Activated T-cell treated with anti-CD3 and anti-CD28 coated beads, Interleukin-2, amount 50 U/mL, for 1 hour (primary cell): ENCODE measurements at regions not wholly inside any gene's neighbourhood (a gene's known extent, or its start where the extent isn't known, plus 50 kb on each side); places are given as distances from the start of the nearest gene placed in this dataset.
"Not testable (repeated sequence)": the region's sequence is repeated elsewhere in the genome, so short reads cannot be mapped to it uniquely, and the experiment has no call there.

Source experiments
- DNase-seq: peaks from one replicate; pipeline ENCODE4 v3.0.0-alpha.2; 2020

DNA sequence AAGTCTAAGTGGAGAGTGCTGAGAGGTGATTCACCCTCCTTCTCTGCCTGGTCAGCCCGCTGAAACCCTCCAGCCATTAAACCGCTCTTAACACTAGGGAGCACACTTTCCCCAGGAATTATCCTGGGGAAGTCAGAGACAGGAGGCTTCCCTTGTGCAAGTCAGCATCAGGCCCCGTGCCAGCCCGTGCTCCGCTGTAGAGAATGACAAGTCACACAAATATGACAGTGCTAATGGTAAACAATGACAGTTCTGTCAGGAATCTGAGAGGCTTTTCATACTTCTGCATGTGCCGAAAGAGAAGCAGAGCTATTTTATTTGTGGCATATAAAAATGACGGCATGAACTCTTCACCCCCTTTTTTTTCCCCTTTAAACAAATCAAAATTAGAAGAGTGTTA, 816.9 kb upstream of the SLC10A2 start:
- no peak for DNase-seq

DNA sequence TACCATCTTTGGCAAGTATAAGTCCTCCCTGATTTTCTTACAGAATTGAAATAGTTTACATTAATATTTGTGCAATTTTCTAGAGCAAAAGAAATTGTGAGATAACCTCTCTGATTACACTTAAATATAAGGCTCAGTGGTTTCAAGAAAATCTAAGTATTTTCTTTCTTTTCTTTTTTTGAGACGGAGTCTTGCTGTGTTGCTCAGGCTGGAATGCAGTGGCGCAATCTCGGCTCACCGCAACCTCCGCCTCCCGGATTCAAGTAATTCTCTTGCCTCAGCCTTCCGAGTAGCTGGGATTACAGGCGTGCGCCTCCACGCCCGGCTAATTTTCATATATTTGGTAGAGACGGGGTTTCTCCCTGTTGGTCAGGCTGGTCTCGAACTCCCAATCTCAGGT, 813.9 kb upstream of the SLC10A2 start:
- not testable (repeated sequence) for DNase-seq

DNA sequence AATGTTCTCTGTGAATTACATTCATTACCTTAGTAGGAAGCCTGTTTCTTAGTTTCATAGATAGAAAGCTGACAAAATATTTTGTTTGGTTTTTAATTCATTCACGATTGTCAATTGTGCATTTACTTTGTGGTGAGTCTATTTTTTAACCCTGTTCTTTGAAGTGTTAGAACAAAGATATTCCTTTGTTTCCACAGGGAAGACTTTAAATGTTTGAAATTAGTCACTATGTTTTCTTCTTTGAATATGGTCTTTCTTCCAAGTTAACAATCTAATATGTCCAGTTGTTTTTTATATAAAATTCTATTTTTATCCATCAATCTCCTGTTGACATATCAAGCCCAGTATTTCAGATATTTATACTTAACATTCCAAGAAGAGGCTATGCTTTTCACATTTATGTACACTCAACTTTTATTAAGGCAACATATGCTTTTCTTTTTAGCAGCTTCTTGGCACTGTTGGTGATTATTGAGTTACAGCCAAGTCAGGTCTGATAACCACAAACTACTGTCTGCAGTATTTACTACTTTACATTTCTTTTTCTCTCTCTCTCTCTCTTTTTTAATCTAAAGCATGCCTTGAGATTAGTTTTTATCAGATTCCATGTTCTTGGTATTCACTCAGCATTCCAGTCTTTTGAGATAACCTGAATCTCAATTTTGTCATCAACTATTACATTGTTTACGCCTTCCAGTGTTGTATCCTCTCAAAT, 812.8 kb upstream of the SLC10A2 start:
- DNase-seq = no peak

DNA sequence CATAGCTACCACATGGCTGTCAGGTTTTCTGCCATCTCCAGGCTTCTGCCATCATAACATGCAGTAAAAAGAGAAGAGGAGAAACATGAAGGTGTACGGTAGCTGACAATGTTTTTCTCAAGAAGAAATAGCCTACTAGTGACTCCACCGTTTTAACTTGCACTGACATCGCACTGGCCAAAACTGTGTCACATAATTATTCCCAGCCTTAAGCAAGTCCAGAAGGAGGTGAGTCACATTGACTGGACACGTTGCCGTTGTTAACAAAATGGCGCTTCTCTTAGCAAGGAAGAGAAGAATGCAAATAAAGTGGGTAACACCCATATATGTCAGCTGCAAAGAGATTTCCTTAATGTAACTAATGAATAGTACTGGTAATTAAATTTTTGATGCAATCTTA, 810.4 kb upstream of the SLC10A2 start:
- no peak for DNase-seq

DNA sequence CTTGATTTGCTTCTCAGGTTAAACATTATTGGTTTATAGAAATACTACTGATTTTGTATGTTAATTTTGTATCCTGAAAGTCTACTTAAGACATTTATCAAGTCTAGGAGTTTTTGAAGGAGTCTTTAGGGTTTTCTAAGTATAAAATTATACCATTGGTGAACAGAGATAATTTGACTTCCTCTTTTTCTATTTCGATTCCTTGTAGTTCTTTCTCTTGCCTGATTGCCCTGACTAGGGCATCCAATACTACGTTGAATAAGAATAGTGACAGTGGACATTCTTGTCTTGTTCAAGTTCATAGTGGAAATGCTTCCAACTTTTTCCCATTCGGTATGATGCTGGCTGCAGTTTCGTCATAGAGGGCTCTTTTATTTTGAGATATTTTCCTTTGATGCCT, 807.5 kb upstream of the SLC10A2 start:
- DNase-seq = no peak

DNA sequence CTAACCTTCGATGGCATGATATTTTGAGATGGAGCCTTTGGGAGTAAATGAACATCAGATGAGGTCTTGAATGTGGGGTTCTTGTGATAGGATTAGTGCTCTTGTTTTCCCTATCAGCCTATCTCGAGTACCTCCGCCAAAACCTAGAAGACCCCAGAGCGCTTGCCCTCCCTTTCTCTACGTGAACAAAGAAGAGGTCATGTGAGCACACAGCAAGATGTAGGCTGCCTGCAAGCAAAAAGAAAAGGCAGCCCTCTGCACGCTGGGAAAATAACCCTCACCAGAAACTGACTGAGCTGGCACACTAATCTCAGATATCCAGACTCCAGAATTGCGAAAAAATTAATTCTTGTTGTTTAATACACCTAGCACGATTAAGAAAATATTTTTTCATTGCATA, 799.8 kb upstream of the SLC10A2 start:
- DNase-seq = no peak

DNA sequence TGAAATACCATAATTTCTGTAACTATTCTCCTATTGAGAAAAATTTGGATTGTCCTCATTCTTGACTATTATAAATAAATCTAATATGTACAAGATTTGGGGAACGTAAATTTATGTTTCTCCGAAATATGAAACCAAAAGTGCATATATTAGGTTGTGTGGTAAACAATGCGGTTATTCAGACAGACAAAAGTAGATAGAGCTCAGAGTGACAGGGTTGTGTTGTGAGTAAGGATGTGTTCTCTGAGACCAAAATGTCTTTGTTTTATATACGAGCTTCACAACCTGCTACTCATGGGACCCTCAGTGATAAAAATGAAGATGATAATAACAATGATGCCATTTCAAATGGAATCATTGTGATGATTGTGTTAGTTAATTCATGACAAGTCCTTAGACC, 796.3 kb upstream of the SLC10A2 start:
- DNase-seq = no peak

DNA sequence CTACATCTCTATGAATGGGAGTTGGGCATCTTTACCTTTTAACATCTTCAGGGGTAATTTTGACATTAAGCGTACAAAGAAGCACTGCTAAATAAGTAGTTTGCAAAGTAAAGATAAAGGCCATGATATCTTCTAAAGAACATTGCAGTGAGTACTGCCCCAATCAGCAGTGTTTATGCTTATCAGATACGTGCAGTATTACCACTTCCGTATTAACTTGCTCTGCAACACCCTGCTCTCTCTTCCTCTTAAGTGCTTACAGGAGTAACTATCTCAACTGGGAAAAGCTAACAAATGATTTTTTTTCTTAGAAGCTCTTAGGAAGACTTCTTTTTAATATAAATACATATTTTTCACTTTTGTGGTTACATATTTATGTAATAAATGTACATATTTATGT, 793.7 kb upstream of the SLC10A2 start:
- no peak for DNase-seq

DNA sequence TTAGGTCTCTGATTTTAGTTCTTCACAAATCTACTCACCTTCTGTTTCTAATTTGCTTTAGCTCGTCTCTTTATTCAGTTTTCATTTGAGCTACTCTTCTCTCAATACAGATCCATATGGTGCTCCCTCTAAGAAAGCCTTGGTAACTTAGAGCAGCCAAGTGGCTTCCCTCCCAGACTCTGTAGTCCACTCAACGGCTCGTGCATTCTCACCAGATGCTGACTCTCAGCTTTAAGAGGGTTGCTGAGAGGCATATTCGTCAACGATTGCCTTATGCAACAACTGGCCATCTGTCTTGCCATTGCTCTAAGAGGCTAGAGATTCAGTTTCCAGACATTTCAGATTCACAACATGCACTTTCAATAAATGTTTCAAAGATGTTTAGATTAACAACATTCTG, 785.8 kb upstream of the SLC10A2 start:
- DNase-seq = no peak

DNA sequence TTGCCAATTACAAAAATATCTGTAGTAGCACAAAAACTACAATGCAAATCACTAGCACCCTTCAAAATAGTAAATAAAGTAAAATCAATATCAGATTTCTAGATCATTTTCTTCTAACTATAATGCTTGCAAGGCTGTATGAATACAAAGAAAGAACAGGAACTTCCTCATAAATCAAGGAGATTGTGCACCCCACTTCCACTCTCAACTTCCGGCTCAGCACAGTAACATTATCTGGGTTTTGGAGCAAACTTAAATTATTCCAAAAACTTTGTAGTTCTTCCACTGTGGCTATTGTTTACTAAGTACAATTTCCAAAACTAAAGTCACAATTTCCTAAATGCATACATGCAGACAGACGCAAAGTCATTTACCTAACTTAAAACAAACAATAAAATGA, 778.3 kb upstream of the SLC10A2 start:
- no peak for DNase-seq

DNA sequence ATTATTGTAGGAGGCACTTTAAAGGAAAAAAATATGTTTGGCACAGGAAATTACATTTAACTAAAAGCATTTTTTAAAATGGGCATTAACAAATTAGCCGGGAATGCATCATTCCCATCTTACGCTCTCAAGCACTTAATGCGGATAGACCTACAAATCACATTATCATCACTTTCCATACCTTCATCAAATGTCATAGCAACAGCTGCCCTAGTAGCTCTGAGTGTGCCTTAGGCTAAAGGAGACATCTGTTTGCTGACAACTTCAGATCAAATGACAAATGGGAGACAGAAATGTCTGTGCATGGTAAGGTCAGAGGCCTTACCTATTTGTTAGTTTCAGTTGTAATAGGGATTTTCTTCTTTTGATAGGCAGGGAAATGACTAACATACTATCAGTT, 773.2 kb upstream of the SLC10A2 start:
- no peak for DNase-seq

DNA sequence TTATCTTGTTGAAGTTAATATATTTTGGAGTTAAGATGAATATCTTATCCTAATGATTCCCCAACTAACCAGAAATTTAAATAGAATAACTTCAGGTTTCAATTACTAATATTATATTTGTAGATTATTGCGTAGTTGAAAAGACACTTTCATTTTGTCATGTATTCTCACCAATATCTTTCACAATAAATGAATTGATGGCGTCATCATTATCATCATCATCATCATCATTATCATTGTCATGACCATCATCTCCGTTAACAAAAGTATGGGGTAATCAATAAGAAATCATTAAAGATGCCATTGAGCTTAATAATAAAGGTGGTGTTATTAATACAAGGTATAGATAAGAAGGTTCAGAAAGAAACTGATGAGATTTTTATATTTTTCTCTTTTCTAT, 768.8 kb upstream of the SLC10A2 start:
- DNase-seq = no peak

DNA sequence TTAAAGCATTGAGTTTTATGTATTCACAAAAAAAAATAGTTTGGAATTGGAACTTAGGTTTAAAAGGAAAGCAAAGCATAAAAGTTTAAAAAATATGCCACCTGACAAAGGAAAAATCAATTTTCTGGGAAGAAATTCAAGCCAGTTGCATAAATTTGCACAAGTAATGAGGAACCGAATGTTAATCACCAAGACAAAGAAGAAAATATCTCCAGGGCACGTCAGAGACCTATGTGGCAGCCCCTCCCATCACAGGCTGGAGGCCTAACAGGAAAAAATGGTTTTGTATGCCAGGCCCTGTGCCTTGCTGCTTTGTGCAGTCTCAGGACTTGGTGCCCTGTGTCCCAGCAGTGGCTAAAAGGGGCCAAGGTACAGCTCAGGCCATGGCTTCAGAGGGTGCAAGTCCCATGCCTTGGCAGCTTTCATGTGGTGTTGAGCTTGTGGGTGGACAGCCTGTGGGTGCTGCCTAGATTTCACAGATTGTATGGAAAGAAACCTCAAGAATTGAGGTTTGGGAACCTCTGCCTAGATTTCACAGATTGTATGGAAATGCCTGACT, 767.2 kb upstream of the SLC10A2 start:
- no peak for DNase-seq

DNA sequence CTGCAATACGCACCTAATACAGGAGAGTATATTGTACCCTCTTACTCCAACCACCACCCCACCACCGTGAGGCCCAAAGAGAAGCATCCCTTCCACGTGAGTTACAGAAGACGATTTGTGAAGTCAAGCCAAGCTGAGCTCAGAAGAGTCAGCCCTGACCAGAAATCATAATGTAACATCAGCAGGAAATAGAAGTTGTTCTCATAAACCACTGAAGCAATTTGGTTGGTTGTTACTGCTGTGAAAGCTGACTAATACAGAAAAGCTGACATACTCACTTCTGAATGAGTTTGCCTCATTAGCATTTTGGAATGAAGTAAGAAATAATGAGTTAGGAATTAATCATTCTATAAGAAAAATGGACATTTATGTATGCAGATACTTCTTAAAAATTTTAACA, 749.4 kb upstream of the SLC10A2 start:
- no peak for DNase-seq

DNA sequence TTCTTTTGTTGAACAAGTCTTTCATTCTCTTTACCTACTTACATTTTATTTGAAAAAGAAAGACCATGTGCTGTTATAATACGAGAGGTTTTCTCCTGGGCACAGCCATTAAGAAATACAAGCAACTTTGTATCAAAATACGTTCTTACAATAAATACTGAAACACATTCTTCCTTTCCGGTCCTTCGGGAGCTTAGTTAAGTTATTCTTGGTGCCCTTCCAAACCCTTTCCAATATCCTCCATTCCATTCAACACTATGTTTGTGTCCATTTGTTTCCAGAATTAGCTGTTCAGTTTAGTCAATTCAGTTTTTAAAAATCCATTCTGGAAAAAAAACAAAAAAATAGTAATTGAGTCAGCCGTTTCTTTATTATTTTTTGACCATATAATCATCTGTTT, 746.8 kb upstream of the SLC10A2 start:
- no peak for DNase-seq

DNA sequence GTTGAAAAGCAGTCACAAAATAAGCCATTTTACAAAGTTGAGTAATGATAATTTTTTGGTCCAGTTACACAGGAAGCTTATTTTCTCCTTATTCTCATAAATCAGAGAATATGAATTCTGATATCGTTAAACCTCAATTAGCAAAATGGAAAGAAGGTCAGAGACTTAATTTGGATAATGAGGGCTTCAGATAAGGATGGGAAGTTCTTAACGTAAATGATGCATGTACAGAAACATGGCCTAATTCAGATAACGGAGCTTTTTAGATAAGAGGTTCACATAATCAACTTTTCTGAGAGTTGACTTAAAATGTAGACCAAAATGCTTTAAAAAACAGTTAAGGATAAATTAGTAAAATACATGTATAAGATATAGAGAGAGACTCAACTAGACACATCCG, 746.3 kb upstream of the SLC10A2 start:
- DNase-seq = no peak

DNA sequence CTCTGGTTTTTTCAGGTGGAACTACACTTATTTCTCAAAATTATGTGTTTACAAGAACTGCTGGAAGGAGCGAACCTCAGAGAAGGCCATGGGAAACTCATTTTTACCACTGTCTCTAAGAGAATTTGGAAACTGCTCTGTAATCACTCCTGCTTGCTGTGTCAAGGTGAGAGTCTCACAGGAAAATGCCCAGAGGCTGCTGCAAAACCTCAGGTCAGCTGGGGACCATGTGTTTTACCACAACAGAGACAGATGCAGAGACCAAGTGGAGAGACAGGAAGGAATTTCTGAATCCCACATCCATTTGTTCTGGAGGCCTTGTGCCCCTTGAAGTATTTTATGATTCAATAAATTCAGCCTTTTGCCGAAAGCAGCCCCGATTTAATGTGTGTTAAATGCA, 743.8 kb upstream of the SLC10A2 start:
- no peak for DNase-seq

DNA sequence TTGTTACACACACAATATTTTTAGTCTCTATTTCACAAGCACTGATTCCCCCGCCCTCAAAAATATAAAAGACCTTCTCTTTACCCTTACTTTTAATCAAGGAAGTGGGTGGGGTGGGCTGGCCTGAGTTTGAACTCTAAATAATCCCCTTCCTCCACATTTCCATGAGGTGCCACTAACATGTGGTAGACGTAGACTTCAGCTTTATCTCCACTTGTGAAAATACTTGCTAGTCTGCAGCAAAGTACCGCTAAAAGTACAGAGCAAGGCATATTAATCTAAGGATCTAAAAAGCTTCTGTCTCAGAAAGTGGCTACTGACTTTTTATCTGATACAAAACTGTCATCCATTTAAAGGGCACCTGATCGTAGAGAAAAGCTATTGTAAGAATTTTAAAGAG, 739.6 kb upstream of the SLC10A2 start:
- no peak for DNase-seq

DNA sequence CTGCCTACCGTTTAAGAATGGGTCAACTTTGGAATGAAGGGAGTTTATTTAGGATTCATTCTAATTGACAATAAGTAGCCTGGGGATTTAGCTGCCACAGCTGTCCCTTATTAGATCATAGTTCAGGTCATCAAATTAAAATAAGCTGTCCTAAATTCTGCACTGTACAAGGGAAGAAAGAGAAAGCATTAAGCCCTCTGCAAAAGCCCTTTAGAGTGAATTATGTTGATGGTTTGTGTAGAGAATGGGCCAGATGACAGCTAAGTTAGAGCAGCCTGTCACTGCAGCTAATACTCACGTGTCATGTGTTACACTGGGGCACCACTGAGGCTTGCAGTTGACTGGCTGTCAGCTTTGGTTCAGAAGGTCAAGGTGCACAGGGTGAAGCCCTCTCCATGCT, 737.1 kb upstream of the SLC10A2 start:
- DNase-seq = no peak

DNA sequence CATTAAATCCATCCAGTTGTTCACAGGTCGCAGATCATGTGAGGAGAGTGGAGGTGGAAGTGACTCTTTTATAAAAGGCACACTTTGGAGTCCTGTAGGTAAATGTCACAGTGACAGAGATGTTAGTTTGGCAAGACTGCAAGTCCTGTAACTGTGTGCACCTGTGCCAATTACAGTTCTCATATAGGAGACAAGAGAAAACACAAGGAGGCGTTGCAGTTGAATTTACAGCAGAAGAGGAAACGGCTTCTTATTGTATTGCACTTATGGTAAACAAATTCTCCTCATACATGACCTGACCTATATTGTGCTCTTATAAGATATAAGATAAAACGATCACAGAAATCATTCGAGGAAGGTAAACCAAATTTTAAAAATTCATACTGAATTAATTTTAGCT, 732.8 kb upstream of the SLC10A2 start:
- no peak for DNase-seq

DNA sequence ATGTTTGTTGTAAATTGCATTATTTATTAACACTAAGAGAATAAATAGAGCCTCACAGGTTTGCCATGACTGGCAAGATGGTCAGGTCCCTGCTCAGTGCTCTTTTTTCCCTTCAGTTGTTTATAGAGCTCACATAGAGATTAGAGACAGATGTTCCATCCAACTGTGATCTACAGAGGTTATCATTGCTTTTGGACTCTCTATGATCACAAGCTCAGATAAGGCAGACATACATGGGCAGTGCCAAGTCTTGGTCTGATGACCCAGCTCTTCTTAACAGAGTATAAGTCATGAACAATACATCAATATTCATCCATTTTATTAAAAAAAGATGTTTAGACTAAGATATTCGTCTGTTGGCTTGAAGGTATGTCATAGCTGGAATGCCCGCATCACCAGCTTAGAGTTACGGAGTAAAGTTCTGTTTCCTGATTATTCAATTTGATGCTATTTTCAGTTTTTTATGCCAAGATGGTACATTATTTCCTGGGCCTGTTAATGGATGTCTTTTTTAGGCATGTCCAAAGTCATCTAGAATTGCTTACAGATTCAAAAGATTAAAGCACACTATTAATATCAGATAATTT, 729.8 kb upstream of the SLC10A2 start:
- DNase-seq = no peak

DNA sequence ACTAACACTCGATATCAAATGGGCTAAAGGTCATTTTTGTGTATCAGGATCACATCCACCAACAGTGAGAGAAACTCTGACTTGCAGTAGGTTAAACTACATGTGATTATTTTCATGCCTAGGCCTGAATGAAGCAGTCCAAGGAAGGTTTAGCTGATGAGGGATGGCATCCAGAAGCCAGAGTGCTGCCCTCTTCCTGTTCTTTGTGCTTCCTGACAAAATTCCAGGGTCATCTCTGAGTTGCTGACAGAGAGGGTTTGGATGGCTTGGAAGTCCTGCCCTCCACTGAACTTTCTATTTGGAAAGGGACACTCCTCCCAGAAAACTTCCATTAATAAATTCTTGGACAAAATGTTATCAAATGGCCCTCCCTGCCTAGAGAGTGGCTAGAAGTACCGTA, 728.3 kb upstream of the SLC10A2 start:
- no peak for DNase-seq

DNA sequence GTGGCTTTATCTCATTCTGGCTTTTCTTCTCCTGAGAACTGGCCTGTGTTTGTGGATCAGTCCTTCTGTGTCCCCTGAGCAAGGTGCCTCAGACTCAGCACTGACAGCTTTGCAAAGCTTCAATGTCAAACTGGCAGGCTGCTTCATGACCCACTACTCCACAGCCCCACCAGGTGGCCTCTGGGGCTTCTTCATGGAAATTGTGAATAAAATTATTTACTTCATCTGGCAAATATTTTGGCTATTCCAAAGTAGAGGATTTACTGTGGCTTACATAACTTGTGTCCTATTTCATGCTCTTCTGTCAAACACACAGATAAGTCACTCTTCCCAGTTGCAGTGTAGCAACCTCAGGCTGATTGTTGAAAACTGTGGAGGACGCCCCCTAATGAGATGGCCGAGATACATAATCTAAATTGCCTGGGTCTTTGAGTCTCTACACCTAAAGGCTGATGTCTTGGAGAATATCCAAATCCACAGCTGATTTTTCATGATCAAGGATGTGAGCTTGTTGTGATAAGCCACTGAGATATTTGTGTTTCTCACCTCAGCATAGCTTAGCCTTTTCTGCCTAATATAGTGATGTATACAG, 721.9 kb upstream of the SLC10A2 start:
- DNase-seq = no peak

DNA sequence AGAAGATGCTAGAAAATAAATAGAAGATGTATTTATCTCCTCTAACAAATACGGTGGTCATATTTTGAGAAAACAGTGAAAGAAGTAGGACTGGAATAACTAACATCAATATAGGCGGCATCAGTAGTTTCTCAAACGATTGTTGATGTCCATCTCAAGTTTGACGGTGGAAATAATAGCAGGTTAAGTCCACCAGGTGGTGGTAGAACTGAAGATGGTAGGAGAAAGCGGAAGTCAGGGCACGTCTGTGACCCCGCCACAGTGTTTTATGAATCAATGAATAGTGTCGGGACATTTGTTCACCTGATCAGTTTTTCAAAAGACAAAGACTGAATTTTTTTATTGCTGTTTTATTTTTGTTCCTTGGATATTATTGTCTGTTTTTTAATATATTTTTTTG, 706.4 kb upstream of the SLC10A2 start:
- no peak for DNase-seq

DNA sequence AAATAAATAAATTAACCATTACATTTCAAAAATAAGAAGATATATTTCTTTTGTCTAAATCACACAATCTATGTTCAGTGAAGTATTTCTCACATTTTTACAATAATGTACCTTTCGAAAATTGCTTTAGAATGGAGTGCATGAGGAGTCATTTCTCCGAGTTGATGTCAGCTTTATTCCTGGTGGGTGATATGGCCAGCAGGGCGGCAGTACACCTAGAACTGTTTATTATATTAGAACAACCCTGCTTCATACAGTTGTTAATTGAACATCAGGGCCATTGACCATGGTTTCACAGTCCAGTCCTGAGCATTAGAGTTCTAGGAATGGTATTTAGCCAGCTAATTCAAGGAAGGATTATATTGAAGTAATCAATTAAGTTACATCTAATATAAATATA, 696.3 kb upstream of the SLC10A2 start:
- no peak for DNase-seq
